ENCODE measurements at regions not wholly inside any gene's neighbourhood (a gene's known extent, or its start where the extent isn't known, plus 50 kb on each side); places are given as distances from the start of the nearest gene placed in this dataset.

DNA sequence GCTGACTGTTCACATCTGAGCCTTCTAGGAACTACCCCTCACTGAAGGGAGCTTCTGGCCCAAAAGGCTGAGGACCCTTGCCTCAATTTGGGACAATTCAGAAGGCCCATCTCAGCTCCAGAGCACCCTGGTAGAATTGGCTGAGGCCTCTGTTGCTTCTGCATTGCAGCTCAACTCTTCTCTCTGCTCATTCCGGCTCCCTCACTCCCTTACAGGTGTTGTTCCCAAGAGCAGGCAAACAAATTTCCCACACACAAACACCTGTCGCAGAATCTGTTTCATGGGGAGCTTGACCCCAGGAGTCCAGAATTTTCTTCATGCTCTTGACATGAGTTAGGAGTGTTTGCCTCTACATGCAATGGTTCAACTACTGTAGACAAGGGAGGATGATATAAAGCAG is 78.7 kb downstream of the CRYGS start:
- no peak overlapping the region for H3K4me3 ChIP-seq (ENCODE audit: low read depth, low read length)
- TF ChIP-seq, protein P1, sequence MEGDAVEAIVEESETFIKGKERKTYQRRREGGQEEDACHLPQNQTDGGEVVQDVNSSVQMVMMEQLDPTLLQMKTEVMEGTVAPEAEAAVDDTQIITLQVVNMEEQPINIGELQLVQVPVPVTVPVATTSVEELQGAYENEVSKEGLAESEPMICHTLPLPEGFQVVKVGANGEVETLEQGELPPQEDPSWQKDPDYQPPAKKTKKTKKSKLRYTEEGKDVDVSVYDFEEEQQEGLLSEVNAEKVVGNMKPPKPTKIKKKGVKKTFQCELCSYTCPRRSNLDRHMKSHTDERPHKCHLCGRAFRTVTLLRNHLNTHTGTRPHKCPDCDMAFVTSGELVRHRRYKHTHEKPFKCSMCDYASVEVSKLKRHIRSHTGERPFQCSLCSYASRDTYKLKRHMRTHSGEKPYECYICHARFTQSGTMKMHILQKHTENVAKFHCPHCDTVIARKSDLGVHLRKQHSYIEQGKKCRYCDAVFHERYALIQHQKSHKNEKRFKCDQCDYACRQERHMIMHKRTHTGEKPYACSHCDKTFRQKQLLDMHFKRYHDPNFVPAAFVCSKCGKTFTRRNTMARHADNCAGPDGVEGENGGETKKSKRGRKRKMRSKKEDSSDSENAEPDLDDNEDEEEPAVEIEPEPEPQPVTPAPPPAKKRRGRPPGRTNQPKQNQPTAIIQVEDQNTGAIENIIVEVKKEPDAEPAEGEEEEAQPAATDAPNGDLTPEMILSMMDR (IDR thresholded peaks at IDR 0.05; ENCODE audit: insufficient read depth, low read depth, low read length), result no peak
- no peak for DNase-seq (ENCODE audit: low read depth)

DNA sequence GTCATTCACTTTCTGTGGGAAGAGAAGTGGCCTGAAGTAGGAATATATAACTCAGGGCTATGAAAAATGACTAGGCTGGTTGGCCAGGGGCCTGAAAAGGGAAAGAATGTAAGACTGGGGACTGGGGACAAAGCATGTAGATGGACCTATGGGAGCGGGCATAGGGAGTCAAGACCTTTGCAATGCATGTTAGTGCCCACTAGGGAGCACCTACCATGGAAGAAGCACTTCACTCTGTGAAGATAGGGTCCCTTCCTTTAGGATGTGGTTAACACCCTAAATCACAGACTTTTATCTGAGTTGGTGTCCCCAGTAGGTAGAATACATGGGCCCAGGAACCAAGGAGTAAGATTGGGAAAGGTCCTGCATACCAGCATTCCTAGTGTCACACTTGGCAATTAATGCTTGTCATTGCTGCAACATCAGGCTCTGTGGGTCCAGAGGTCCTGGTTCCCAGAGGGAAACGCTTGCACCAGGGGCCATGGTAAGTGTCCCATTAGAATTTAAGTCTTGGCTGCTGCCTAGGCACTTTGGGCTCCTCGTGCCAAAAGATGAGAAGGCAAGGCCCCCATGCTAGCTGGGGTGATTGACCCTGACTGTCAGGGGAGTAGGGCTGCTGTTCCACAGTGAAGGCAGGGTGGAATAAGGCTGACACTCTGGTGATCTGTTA is 79.6 kb downstream of the CRYGS start:
- no peak overlapping the region for H3K4me3 ChIP-seq (ENCODE audit: low read depth, low read length)
- no peak for DNase-seq (ENCODE audit: low read depth)
- TF ChIP-seq, protein P1 (IDR thresholded peaks at IDR 0.05; ENCODE audit: insufficient read depth, low read depth, low read length), result peak; percentile 14

DNA sequence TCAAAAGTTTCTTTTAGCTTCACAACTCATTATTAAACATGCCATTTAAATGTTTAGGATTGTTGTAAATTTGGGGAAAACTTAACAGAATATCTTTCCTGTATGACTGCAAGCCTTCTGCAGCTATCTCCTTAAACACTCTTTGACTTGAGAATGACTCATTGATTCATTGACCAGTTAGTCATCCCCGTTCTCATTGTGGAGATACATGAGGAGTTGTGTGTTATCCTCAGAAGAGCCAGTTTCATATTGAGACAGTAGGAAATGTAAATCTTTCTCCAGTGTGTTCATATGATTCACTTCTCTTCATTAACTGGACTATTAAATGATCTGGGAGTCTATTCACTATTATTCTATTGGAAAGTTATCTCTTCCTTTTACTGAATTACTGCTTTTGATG is 83.0 kb downstream of the CRYGS start:
- no peak overlapping the region for H3K4me3 ChIP-seq (ENCODE audit: low read depth, low read length)
- DNase-seq (ENCODE audit: low read depth), result peak; percentile 15
- TF ChIP-seq, protein P1 (IDR thresholded peaks at IDR 0.05; ENCODE audit: insufficient read depth, low read depth, low read length), result no peak

DNA sequence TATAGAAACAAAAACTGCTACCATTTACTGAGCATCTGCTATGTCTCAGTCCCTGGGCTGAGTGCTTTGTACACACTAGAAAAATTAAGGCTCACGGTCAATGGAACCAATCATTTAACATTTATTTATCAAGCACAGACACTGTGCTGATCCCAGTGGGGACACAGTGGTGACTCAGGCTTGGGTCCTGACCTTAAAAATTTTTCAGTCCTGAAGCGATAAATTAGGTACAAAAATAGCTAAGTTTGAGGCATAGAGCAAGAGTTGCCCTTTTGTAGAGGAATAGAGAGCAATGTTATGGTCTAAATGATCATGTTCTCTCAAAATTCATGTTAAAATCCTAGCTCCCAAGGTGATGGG is 85.1 kb downstream of the CRYGS start:
- no peak for DNase-seq (ENCODE audit: low read depth)
- TF ChIP-seq, protein P1 (IDR thresholded peaks at IDR 0.05; ENCODE audit: insufficient read depth, low read depth, low read length), result no peak
- H3K4me3 ChIP-seq (ENCODE audit: low read depth, low read length), result no peak overlapping the region

DNA sequence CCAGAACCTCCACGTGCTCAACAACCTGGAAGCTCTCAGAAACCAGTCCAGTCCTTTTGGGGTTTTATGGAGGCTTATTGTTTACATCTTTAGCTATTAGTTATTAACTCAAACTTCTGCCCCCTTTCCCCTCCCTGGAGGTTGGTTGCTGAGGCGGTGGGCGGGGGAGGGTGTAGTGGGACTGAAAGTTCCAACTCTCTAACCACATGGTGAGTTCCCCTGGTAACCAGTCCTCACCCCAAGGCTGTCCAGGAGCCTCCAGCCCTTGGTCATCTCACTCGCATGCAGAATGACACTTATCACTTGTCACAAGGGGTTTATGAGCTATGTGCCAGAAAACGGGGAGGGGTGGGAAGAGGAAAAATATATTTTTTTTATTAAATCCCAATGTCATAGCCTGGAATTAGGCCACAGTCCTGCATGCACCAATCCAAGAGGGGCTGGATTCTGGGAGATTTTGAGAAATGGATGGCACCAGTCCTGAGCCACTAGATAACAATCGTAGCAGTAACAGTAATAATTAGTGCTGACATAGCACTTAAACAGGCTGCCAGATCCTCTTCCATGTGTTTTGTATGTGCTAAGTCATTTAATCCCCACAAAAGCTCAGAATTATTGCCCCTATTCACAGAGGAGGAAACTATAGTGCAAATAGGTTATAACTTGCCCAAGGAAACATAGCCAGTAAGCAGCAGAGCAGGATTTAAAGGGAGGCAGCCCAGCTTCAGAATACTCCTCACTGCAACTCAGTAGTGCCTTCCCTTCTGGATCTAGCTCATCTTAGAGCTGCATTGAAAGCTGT is 85.7 kb downstream of the CRYGS start:
- no peak for DNase-seq (ENCODE audit: low read depth)
- no peak overlapping the region for H3K4me3 ChIP-seq (ENCODE audit: low read depth, low read length)
- TF ChIP-seq, protein P1 (IDR thresholded peaks at IDR 0.05; ENCODE audit: insufficient read depth, low read depth, low read length), result no peak

DNA sequence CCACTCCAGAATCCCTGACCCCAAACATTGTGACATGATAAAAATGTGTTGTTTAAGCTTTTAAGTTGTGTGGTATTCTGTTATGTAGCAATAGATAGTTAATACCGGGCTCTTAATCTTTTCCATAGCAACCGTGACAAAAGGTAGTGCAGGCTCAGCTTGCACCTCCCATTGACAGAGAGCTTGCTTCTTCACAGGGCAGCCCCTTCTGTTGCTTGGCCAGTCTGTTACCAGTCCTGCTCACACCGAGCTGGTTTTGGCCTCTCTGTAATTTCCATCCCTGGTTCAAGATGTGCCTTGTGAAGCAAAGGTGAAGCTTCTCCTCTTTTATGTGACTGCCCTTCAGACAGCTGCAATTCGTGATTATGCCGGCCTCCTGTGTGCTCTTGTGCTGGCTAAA is 86.9 kb downstream of the CRYGS start:
- TF ChIP-seq, protein P1 (IDR thresholded peaks at IDR 0.05; ENCODE audit: insufficient read depth, low read depth, low read length), result no peak
- DNase-seq (ENCODE audit: low read depth), result no peak
- no peak overlapping the region for H3K4me3 ChIP-seq (ENCODE audit: low read depth, low read length)

Data from fibroblast of villous mesenchyme (primary cell).